ENCODE measurements at regions not wholly inside any gene's neighbourhood (a gene's known extent, or its start where the extent isn't known, plus 50 kb on each side); places are given as distances from the start of the nearest gene placed in this dataset.
A peak's percentile ranks its signal among the peaks of the same experiment; 100 is the strongest.
"Not testable (repeated sequence)": the region's sequence is repeated elsewhere in the genome, so short reads cannot be mapped to it uniquely, and the experiment has no call there.

- DNase-seq (ENCODE audit: low spot score), result no peak
Measured at GRCh38 chr1:233790121-233790520, 114.4 kb upstream of the SLC35F3 start.

DNA sequence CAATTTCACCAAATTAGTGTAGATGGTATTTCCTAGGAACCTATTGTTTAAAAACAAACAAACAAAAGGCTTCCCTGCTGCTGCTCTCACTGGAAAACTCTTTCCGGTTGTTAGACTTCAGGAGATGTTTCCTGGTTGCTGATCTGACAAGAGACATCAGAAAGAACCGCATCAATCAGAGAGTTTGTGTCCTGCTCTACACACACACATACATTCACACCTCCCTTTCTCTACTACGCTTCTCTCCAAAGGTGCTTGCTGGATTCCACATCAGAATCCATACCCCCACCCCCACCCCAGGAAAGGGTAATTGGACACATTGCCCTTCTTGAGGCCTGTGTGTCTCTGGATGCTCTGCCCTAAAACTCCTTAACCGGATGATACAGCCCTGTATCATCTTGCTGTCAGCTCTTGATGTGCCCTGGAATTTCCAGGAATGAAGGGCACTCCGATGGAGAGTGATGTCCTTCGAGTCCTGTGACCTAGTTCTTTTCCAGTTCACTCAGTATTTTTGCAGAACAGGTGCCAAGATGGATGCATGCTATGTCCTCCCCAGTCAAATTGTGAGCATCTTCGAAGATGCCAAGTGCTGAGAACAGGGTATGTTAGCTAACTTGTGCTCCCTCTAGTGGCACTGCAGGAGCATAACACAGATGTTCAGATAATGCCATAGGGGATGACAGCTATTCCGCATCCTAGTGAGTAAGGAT lies 113.7 kb upstream of the SLC35F3 start:
- DNase-seq (ENCODE audit: low spot score), result peak; percentile 34

- no peak for DNase-seq (ENCODE audit: low spot score)
Measured at GRCh38 chr1:233791372-233791703, 113.1 kb upstream of the SLC35F3 start.

DNA sequence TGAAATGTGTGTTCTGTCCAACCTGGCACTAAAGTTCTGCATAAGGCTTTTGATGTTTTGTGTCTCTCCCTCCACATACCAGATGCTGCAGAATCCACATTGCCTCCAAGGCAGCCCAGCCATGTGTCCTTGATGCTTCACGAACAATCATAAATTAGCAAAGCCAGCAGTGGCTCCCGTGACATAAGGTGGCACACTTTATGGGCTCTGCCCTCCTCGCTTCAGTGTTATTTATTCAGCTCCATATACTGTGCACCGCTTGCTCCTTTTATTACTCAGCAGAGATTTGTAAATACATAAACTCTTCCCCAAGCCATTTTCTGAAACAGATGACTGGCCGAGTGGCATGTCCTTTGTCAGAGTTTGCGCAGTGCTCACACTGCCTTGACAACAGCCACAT lies 112.8 kb upstream of the SLC35F3 start:
- DNase-seq (ENCODE audit: low spot score), result no peak

- DNase-seq (ENCODE audit: low spot score), result no peak
Measured at GRCh38 chr1:233794863-233795262, 109.6 kb upstream of the SLC35F3 start.

- DNase-seq (ENCODE audit: low spot score), result no peak
Measured at GRCh38 chr1:233796146-233796783, 108.2 kb upstream of the SLC35F3 start.

DNA sequence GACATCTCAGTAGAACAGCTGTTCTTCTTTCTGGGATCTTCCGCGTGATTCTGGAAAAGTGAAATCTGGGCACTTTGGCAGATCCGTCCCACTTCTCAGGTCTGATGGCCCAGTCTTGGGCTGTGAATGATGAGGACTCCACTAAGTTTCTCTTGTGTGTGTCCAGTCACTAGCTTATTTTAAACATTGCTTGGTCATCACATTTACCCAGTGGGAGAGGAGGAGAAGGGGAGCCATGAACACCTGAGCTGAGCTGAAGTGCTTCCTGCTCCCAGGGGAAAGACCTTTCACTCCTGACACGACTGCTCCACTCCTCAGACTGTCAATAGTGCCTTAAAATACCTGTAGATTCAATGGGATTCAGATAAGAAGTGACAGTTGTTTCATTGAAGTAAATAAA lies 101.9 kb upstream of the SLC35F3 start:
- DNase-seq (ENCODE audit: low spot score), result no peak

DNA sequence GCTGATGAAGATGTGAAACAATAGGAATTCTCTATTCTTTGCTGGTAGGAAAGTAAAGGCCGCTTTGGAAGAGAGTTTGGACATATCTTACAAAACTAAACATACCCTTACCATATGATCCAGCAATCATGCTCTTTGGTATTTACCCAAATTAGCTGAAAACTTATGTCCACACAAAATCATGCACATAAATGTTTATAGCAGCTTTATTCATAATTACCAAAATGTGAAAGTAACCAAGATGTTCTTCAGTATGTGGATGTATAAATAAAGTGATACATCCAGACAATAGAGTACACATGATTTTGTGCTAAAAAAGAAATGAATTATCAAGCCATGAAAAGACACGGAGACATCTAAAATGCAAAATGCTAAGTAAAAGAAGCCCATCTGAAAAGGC lies 98.7 kb upstream of the SLC35F3 start:
- no peak for DNase-seq (ENCODE audit: low spot score)

- no peak for DNase-seq (ENCODE audit: low spot score)
Measured at GRCh38 chr1:233815357-233815756, 89.1 kb upstream of the SLC35F3 start.

- DNase-seq (ENCODE audit: low spot score), result no peak
Measured at GRCh38 chr1:233815865-233816264, 88.6 kb upstream of the SLC35F3 start.

GRCh38 chr1:233816348-233816747 lies 88.1 kb upstream of the SLC35F3 start:
- no peak for DNase-seq (ENCODE audit: low spot score)

DNA sequence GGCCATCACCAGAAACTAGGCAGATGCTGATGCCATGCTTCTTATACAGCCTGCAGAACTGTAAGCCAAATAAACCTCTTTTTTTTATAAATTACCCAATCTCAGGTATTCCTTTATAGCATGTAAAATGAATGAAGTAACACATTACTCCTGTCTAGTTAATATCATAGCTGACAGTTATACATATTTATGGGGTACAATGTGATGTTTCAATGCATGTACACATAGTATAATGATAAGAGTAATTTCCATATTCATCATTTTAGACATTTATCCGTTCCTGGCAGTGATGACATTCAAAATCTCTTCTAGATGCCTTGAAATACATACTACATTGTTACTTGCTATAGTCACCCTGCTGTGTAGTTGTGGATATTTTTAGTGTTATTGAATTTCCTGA lies 85.4 kb upstream of the SLC35F3 start:
- DNase-seq (ENCODE audit: low spot score), result no peak

- not testable (repeated sequence) for DNase-seq (ENCODE audit: low spot score)
Measured at GRCh38 chr1:233824179-233824578, 80.3 kb upstream of the SLC35F3 start.

DNA sequence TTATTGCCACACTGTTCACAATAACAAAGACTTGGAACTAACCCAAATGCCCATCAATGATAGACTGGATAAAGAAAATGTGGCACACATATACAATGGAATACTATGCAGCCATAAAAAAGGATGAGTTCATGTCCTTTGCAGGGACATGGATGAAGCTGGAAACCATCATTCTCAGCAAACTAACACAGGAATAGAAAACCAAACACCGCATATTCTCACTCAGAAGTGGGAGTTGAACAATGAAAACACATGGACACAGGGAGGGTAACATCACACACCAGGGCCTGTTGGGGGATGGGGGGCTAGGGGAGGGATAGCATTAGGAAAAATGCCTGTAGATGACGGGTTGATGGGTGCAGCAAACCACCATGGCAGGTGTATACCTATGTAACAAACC lies 76.5 kb upstream of the SLC35F3 start:
- DNase-seq (ENCODE audit: low spot score), result not testable (repeated sequence)

GRCh38 chr1:233828480-233828879 lies 76.0 kb upstream of the SLC35F3 start:
- no peak for DNase-seq (ENCODE audit: low spot score)

DNA sequence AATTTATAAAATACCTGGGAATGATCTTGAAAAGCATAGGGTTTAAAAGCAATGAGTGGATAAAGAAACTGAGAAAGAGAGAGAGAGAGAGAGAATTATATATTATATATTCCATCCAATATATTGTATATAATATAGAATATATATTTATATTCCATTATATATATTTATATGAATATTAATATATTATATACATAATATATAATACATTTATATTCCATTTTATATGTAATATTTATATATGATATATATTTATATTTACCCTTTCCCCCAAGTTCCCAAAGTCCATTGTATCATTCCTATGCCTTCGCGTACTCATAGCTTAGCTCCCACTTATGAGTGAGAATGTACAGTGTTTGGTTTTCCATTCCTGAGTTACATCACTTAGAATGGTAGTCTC lies 69.9 kb upstream of the SLC35F3 start:
- DNase-seq (ENCODE audit: low spot score), result no peak

GRCh38 chr1:233838207-233838606 lies 66.3 kb upstream of the SLC35F3 start:
- DNase-seq (ENCODE audit: low spot score), result not testable (repeated sequence)

GRCh38 chr1:233843525-233844204 lies 60.8 kb upstream of the SLC35F3 start:
- DNase-seq (ENCODE audit: low spot score), result no peak

GRCh38 chr1:233844275-233844674 lies 60.2 kb upstream of the SLC35F3 start:
- DNase-seq (ENCODE audit: low spot score), result no peak

GRCh38 chr1:233844692-233845091 lies 59.8 kb upstream of the SLC35F3 start:
- DNase-seq (ENCODE audit: low spot score), result no peak
